ENCODE measurements at regions not wholly inside any gene's neighbourhood (a gene's known extent, or its start where the extent isn't known, plus 50 kb on each side); places are given as distances from the start of the nearest gene placed in this dataset.

DNA sequence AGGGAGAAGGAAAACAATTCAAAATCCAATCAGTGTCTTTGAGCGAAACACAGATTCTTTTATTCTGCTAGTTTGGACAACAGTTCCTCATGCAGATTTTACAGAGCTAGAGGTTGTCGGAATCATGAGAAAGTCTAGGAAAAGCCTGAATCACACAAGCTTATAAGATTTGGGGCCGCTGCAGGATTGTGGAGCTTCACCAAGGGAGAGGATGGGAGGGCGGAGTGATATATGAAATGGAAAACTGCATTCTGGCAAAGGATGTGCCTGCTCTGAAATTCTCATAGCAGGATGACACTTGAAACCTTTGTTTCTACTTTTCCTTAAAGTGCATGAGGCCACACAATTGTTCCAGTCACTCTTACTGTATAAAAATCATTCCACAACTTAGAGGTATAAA, 134.3 kb downstream of the OR2K2 start:
- no peak for DNase-seq

DNA sequence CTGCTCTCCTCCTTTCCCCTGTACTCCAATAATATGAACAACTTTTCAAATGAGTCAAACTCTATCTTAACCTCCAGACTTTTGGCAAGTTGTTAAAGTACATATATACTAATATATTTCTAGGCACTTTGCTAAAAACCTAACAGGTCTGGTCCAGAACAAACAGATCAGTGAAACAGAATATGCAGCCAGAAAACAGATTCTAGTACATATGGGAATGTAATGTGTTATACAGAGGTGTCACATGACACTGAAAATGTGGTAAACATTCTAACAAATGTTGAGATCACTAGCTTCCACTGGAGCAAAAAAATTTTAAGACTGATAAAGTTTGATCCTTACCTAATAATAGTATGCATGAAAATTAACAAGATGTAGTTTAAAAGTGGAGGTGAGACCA, 136.9 kb downstream of the OR2K2 start:
- no peak for DNase-seq

GRCh38 chr9:111192650-111193049, 137.4 kb downstream of the OR2K2 start:
- no peak for DNase-seq

DNA sequence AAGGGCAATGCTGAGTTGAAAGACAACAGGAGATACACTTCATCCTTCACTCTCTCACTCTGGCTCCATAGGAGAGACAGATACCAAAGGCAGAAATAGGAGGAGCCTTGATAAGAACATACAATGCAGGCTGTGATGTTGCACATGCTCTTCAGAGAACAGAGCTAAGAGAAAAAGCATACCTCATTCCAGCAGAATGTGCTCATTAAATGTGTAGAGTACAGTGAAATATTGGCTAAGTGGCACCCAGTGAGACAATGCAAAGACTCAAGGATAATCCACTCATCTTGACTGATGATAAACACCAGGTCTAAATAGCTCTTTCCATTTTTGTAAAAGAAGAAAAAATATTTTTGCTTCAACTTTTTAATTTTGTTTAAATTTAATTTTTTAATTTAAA, 139.7 kb downstream of the OR2K2 start:
- no peak for DNase-seq

- DNase-seq, result no peak
Measured at GRCh38 chr9:111187376-111187775, 142.6 kb downstream of the OR2K2 start.

DNA sequence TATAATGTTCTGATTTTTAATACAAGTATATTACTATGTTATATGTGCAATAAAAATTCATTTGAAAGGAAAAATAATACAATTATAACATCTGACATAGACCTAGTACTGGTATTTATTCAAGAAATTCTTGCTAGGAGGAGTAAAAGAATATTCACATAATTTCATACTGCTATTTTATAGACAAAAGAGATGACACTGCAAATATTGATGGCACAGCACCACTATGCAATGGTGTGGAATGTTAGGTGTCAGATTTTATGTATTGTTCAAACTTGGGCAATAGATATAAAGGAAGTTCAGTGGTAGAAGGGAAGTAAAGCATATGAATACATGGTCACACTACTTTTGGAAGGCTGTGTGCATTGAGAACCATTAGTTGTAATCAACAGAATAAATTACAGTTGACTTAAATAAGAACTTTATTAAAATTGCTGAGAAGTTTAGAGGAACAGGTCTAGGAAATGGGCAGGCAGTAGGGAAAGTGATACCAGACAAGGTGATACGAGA, 143.9 kb downstream of the OR2K2 start:
- DNase-seq, result no peak

GRCh38 chr9:111180811-111181210, 142.5 kb upstream of the LPAR1 start:
- DNase-seq, result no peak

DNA sequence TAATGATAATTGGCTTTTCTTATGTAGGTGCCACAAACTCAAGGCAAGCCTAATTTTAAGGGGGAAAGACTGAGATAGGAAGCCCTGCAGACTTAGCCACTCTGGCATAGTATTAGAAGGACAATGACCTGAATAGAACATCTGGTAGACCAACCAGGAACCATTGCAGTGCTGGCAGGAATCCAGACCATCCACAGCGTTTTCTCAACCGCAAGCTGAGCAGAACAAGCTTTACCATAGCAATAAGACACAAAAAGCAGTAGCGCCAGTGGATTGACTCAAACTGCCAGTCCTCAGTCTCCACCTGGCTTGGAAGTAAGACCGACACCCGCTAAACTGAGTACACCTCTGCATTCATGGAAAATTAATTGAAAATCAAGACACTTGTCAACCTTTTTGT, 141.3 kb upstream of the LPAR1 start:
- DNase-seq, result no peak

- DNase-seq, result no peak
Measured at GRCh38 chr9:111178331-111179055, 140.2 kb upstream of the LPAR1 start.

DNA sequence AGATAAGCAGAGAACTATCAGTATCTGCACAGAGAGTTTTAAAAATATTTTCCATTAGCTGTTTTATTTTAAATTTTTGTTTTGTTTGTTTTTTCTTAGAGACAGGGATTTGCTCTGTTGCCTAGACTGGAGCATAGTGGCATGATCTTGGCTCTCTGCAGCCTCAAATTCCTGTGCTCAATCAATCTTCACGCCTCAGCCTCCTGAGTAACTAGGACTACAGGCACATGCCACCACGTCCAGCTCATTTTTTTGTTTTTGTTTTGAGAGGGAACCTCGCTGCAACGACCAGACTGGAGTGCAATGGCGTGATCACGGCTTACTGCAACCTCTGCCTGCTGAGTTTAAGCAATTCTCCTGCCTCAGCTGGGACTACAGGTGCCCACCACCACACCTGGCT, 138.2 kb upstream of the LPAR1 start:
- no peak for DNase-seq

GRCh38 chr9:111175350-111175749, 137.1 kb upstream of the LPAR1 start:
- no peak for DNase-seq

GRCh38 chr9:111167341-111167740, 129.1 kb upstream of the LPAR1 start:
- DNase-seq, result no peak

DNA sequence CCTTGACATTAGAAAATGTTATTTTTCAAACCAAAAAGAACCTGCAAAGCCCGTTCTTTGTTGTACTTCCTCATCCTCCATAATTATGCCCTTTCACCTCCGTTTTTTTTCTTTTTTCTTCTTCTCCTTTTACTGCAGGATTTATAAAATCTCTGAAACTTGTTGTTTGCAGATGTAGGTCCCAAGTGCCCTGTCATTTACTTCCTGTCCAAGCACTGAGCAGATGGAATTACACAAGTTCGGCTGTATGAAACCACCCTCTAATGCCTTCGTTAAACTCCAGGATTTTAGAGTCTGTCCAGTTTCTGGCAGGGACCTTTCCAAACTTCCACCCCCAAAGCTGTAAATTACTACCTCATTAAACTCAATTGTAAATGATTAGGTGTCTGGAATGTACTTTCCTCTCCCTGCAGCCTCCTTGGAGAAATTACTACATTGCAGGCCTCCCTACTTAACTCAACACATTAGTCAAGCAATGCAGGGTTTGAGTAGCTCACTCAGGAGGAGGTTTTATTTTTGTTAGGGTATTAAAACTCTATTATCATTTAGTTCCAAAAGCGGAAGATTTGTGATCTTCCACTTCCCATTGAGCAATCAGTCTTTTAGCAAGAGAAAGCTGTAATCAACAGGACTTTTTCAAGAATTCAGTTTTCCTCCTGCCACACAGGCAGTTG, 125.6 kb upstream of the LPAR1 start:
- no peak for DNase-seq

DNA sequence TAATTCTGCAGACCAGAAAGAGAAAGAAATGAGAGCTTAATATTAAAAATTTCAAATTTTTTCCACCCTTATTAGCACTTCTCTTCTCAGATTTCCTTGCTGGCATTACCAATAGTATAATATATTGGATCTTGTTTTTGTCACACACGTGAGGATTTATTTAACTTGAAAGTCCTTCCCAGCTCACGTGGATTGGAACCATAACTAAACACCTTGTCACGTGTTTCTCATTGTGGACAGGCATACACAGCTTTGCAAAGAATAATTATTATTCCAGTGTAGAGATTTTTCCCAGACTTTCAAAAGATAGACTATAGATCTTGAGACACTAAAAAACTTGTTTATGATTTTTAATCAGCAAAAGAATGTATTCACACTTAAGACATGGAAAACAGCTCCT, 123.8 kb upstream of the LPAR1 start:
- no peak for DNase-seq

DNA sequence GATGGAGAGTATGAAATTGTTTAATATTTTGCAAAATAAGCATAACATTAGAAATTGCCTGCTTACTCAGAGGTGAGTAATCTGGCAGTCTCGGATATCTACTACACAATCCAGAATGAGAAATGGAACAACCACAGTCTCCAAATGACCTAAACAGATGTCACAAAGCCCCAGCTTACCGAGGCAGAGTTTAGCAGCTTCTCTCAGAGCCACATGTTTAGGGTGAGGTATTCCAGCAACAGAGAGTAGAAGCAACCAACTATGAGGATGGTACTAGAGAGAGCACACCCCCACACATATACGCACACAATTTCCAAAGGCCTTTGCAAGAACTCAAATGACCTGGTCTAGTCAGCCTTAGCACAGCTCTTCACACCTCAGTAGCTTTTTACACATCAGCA, 122.7 kb upstream of the LPAR1 start:
- no peak for DNase-seq

GRCh38 chr9:111158999-111159398, 120.7 kb upstream of the LPAR1 start:
- DNase-seq, result no peak

DNA sequence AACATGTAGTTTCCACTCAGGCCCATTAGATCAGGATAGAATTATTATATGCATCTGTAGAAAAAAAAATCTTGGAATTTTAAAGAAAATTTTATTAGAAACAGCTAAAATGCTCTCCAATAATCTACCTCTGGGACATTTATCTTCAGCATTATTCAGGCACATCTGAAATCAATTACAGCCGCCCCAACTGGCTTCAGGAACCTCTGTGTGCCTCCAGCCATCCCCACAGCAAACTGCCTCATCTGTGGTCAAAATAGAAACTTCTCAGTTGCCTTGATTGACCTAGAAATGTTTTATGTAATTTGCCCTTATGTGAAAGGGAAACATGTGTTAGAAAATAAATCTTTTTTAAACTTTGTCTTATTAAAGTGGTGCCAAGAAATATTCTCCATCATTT, 120.1 kb upstream of the LPAR1 start:
- DNase-seq, result no peak

DNA sequence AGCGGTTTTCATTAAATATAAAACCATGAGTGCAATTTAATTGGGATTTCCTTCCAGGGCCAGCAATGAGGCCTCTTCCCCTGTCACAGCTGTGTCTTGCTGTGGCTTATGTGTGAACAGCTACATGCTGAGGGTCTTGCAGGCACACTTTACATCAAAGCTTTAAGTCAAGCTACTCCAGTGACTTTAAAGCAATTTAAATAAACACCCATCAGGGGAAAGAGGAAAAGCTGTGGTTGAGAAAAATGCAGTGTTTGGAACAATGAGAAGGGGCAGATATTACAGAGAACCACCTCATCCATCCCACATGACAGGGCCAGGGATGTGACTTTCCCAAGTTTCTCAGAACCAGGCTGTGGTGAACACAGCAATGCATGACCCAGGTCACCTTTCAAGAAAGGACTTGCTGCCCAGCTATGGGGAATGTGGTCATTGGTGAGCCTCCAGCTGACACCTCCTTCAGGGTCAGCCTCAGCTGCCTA, 115.9 kb upstream of the LPAR1 start:
- no peak for DNase-seq

DNA sequence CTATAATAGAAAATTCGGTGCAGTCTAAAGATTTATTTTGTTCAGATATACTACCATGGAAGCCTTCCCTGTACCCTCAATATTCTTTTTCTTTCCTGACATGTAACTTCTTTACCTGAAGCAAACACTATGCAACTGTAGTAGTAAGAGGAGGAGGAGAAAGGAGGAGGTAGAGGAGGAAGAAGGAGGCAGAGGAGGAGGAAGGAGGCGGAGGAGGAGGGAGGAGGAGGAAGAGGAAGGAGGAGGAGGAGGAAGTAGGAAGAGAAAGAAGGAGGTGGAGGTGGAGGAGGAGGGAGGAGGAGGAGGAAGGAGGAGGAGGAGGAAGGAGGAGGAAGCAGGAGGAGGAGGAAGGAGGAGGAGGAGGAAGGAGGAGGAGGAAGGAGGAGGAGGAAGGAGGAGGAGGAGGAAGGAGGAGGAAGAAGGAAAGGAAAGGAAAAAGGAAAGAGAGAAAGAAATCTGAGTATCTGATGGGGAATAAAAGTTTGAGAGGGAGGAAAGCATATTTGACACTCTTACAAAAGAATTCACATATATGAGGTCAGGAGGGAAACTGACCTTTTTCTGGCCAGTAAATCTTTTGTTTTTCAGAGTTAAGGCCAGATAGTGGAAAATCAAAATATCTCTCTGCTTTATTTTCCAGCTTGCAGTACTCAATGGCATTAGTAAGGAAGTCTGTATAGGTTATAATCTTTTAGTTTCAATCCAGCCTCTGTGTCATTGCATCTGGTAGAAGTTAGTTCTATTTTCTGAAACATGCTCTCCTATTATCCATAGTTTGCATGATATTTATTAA, 114.5 kb upstream of the LPAR1 start:
- DNase-seq, result no peak

- no peak for DNase-seq
Measured at GRCh38 chr9:111151537-111151936, 113.3 kb upstream of the LPAR1 start.

- no peak for DNase-seq
Measured at GRCh38 chr9:111150181-111150580, 111.9 kb upstream of the LPAR1 start.

DNA sequence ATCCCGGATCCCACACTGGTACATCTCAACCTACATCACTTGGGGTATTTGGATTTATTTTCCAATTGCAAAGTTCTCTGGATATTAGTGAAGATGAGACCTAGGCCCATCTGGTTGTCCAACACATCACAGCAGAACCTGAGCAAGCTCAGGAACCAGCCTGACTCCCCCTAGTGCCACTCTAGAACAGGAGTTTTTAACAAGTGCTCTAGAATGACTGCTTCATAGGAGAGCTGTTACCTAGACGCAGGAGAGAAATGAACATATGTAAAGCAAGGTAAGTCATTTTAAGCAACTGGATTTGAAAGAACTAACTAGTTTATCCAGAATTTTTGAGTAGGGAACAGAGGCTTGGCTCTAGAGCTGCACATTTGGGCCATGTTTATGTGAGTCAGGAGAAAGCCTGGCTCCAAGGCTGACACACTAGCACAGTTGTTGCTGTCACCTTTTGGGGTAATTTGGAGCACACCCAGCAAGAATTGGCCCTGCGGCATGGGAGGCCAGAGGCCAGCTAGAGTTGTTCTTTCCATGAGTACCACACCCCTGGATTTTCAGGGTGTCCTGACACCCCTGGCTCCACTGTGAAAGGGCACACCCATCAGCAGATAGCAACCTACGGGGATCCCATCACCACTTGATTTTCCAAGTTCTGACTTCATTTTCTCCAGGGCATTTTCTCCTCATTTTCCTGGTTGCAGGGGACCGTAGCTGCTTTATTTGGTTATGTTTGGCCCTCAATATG, 110.9 kb upstream of the LPAR1 start:
- no peak for DNase-seq
